NCI-H82 treated with DMSO at 0.1 percent for 48 hours (cell line): ENCODE measurements at regions not wholly inside any gene's neighbourhood (a gene's known extent, or its start where the extent isn't known, plus 50 kb on each side); places are given as distances from the start of the nearest gene placed in this dataset.
"Not testable (repeated sequence)": the region's sequence is repeated elsewhere in the genome, so short reads cannot be mapped to it uniquely, and the experiment has no call there.

Experiments used
- DNase-seq: peaks from one replicate; lab custom pipeline; 2025; ENCODE audit not compliant: unreplicated experiment; lab: John Stamatoyannopoulos, UW

DNA sequence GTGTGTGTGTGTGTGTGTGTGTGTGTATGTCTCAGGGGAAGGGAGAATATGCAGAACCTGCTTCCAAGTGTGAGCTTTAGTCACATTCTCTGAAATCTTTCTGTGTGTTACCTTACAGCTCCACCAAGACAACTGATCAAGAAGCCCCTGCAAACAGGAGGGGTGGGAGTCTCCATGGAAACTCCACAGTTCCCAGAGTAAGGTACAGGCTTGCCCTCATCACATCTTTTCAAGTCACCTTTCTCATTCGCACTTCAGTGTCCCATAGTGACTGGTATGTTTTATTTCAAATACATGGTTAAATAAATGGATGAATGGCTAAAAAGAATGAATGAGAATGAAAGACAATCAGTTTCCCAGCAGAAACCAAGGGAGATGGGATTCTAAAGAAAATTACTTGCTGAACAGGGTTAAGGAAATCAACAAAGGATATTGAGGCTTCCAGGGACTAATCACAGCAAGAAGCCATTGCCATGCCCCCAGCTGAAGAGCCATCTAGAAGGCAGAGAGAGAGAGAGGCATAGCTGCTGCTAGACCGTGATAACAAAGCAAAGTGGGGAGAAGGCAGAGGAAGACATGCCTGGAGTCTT lies 987.2 kb upstream of the CELF4 start:
- DNase-seq = no peak

DNA sequence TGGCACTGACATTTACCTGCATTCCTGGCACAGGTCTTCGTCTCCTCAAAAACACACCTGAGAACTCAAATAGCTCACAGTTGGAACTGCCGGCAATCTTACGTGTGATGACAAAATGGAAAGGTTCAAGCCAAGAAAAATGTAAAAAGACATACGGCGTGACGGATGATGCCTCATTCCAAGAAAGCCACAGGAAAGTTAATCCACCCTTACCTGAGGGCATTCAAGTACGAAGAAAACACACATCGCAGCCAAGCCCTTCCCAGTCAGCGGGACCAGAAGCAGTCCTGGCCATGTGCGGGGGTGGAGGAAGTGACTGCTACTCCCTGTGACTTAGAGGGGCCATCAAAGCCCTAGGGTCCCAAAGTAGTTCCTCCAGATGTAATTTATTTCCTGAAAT lies 986.3 kb upstream of the CELF4 start:
- no peak for DNase-seq

DNA sequence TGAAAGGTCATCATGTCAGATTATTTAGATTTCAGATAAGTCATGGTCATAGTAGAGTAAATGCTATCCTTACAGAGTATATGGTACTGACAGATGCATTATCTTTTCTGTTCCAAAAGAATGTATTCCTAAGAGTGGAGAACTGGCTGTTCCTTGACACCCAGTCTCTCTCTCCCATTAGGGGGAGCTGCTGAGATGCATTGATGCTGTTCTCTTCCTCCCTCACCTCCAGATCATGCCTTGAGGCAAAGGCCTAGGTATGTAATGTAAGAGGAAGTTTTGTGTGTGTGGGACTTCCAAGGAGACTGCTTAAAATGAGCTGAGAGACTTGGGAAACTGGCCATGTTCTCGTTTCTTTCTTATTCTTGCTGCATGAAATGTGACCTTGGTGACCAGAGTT lies 979.5 kb upstream of the CELF4 start:
- DNase-seq = no peak

- DNase-seq = peak; percentile 28
Measured at GRCh38 chr18:38539856-38540255, 974.3 kb upstream of the CELF4 start.

GRCh38 chr18:38539371-38539770 lies 973.8 kb upstream of the CELF4 start:
- peak; percentile 33 for DNase-seq

GRCh38 chr18:38534073-38534472 lies 968.5 kb upstream of the CELF4 start:
- no peak for DNase-seq

GRCh38 chr18:38526922-38527321 lies 961.3 kb upstream of the CELF4 start:
- DNase-seq = no peak

DNA sequence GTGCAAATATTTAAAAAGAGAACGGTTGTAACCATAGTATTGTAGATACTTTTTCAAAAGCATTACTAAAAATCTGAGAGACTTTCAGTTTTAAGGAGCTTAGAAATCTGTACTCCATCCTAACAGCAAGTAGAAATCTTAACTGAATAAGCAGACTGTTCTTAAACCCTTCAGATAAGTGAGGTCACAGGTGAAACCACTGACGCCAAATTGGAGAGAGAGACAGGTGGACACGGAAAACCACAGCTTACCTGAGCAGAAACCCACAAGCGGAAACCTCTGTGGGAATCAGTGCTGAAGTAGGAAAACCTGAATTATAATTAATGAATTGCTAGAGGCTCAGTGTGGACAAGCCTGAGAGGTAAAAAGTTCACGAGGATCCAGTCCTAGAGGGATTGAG lies 959.4 kb upstream of the CELF4 start:
- DNase-seq = no peak

DNA sequence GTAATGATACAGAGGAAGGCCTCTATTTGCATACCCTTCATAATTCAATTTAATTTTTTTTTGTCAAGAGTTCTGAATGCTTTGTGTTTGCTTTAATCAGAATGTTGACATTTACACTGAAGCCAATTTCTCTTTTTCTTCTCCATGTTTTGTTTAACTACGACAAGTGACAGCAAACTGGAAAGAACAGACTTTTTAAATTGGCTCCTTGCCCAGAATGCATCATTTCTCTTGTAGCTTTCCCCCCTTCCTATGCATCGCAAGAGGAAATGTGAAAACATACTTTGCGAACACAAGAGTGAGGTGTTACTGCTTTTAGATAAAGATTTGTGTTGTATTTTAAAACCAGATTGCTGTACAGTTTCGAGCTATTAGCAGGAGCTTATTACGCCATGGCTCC lies 955.2 kb upstream of the CELF4 start:
- DNase-seq = no peak

DNA sequence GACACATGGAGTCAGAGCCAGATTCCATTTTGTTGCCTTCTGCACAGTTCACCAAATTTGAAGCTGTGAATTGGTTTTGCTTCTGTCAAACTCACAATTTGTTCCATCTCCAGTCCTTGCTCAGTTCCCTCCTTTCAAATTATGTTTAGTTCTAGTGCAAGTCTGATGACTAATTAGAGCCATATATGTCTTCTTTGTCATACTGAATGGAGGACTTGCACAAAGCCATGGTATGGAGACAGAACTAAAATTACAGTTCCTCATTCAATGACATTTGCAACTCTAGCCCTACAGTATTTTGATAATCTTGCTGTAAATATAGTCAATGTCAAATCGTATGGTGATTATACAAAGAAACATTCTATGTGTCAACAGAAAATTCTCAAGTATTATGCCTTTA lies 936.9 kb upstream of the CELF4 start:
- no peak for DNase-seq

- no peak for DNase-seq
Measured at GRCh38 chr18:38497266-38497665, 931.7 kb upstream of the CELF4 start.

DNA sequence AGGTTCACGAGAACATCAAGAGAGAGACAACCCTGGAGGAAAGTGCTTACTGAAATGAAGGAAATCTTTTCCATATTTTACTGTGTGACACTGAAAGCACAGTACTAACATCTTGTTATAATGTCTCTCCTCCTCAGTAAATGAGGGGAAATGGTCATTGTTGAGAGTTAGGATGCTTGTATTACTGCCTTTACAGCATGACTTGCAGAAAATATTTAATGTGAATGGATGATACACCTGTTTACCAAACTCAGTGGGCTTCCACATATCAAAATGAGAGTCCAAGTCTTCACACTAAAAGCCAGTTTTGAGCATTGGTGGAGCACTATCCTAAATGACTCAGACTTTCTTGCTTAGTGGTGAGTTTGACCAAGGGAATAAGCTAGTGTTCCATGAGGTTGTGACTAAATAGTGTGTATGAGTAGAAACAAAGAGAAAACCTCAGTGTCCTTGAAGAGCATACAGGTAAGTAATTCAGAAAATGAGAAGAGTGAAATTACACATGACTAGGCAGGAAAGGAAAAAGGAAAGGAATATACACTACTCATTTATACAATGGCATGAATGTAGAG lies 930.7 kb upstream of the CELF4 start:
- DNase-seq = no peak

DNA sequence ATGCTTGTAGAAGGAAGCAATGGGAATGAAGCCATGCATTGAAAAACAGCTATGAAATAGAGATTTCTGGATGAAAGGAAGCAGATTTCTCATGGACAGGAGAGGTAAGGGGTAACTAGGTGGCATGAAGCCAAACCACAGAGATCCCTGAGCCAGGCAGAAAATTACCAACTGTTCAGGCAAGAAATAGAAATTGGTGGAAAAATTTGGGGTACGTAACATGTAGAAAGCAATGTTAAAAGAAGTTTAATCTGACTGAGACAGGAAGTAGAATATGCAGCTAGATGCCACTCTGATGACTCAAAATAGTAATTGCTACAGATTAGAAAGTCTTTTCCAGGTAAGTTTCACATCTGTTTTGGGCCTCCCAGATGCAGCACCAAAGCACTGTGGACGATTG lies 928.5 kb upstream of the CELF4 start:
- no peak for DNase-seq

GRCh38 chr18:38491195-38491594 lies 925.6 kb upstream of the CELF4 start:
- DNase-seq = no peak

- not testable (repeated sequence) for DNase-seq
Measured at GRCh38 chr18:38489721-38490120, 924.1 kb upstream of the CELF4 start.

DNA sequence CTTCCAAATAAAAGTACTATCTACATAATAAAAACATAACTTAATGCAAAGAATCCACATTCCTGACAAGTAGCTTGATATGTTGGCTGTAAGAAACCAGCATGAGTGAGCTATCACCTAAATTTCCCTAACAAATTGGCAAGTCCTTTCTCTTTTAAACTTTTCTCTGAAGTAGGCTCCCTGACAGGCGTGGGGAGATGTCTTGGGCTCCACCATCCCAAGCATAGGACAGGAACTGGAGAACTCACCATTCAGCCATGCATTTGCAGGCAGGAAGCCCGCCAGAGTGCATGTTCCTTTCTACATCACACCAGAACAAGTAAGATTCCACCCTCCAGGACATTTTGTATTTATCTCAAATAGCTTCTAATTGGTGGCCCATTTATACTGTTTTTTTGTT lies 921.9 kb upstream of the CELF4 start:
- no peak for DNase-seq

DNA sequence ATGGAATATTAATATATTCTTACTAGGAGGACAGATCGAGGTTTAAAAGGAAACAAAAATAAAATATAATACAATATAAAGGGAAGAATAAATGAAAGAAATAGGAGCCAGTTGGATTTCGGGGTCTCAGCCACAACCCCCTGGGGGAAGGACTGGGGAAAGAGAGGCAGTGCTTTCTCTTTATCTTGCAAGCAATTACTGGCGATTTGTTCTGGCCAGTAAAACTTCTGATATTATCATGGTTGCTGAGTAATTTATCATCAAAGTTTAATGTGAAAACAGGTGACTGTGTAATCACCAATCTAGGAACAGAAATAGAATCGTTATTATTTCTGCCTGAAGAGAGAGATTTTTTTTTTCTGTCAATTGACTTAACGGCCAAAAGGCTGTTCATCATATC lies 917.7 kb upstream of the CELF4 start:
- DNase-seq = no peak

GRCh38 chr18:38481576-38481975 lies 916.0 kb upstream of the CELF4 start:
- DNase-seq = no peak

DNA sequence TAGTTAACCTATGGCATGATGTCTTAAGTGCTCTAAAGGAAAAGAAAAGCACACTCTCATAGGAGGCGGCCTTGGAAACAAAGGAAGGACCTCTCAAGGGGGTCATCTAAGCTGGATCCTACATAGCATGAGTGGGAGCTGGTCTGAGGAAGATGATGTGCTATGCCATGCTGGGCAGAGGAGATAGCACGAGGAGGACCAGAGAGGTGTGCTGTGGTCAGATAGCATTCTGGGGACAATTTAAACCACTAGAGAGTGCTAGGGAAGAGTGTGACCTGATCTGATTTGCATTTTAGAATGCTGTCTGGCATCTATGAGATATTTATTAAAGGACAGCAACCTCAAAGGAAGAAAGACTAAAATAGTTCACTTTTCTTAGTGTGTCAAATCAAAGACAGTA lies 910.1 kb upstream of the CELF4 start:
- DNase-seq = no peak

DNA sequence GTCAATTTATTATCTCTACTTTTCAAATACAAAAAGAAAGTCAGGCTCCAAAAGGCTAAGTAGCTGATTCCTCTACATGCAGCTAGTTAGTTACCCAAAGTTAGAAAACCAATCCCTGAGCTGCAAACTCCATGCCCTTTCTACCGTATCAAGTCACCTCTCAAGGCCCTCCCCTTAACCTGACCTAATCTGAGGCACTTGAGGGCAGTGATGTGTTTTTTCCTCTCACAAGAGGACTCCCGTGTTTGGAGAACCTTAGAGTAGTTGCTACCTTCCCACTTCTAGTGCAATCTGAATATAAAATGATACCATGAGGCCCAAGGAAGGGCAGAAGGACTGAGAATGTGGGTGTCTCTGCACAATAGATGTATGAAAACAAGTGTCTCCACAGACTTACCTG lies 907.9 kb upstream of the CELF4 start:
- no peak for DNase-seq

- DNase-seq = no peak
Measured at GRCh38 chr18:38470421-38470820, 904.8 kb upstream of the CELF4 start.

DNA sequence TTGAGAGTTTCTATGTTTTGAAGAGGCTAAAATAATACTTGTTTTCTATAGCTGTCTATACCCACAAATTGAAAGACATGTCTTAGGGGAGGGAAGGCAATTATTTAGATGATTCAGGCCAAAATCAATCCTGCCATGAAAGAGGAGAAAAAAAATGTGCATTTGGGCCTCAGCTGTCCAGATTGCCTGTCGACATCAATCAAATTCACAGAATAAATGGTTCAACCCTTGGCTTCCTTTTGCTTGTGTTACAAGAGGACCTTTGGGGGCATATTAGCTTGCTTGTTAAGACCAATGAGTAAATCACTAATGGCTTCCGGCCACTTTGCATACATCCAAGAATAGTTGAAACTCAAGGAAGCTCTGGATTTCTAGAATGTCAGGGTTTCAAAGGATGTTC lies 900.8 kb upstream of the CELF4 start:
- no peak for DNase-seq

DNA sequence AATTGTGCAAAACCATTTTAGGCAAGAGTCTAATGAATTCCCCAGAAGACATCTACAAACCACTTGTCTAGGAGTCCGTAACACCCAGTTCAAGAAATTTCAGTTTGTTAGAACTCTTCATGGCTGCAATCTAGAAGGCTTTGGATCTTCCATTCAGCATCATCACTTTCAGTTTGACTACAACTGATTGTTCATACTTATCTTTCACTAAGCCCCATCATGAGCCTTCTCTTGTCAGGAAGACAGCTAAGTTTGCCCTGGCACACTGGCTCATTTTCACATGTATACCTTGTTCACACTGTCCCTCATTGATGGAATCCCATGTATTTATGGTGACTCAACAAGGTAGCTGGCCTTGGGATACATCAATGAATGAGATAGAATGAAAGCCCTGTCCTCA lies 898.4 kb upstream of the CELF4 start:
- no peak for DNase-seq
